B cell (primary cell): ENCODE measurements at regions not wholly inside any gene's neighbourhood (a gene's known extent, or its start where the extent isn't known, plus 50 kb on each side); places are given as distances from the start of the nearest gene placed in this dataset.

Experiments
- ATAC-seq: fragments of 200-7000 bp; cut with Tn5 transposase; one replicate; pipeline ENCODE4 v1.10.0; 2021; ENCODE audit warnings: low read depth, mild to moderate bottlenecking, moderate number of reproducible peaks, moderate library complexity
- CTCF ChIA-PET: fragments of 350-600 bp; sonication (Branson Sonifier 250); formaldehyde crosslinking; loops from one replicate; lab custom pipeline; 2021; ENCODE audit warnings: antibody characterized with exemption, inconsistent platforms; lab: Charles Lee
- POLR2A ChIA-PET: fragments of 350-600 bp; sonication (Branson Sonifier 250); formaldehyde crosslinking; loops from one replicate; lab custom pipeline; 2021; ENCODE audit warnings: antibody characterized with exemption; lab: Charles Lee
- DNase-seq: peaks from one replicate; pipeline ENCODE4 v3.0.0; 2013
- H2AFZ ChIP-seq: 2 replicates; pipeline ENCODE4 v1.6.1; 2012; ENCODE audit warnings: mild to moderate bottlenecking, low read depth, low read length; ENCODE audit not compliant: insufficient read depth, poor library complexity, severe bottlenecking
- H3K27ac ChIP-seq, 2 donors: 1 replicate in 1 of 2; 2 replicates in 1 of 2; pipeline ENCODE4 v1.5.1; 2012 to 2013; ENCODE audit warnings: low read length in 2 of 2, mild to moderate bottlenecking in 2 of 2, moderate library complexity in 1 of 2
- H3K27me3 ChIP-seq, 4 experiments: fragments of 200-600 bp in 1 of 4; sonication (generic) in 1 of 4; replicated peaks in 1 of 4; 1 replicate in 2 of 4; 2 replicates in 2 of 4; pipeline versions ENCODE4 v1.6.1 to v1.7.0; 2013 to 2016; ENCODE audit warnings: low read length in 3 of 4, mild to moderate bottlenecking in 2 of 4, mixed read lengths in 1 of 4, moderate library complexity in 1 of 4; ENCODE audit not compliant: insufficient read depth in 4 of 4, control insufficient read depth in 3 of 4; ENCODE audit errors: control extremely low read depth in 1 of 4
- H3K36me3 ChIP-seq, 2 experiments: replicated peaks in 1 of 2; 1 replicate in 1 of 2; 2 replicates in 1 of 2; pipeline versions ENCODE4 v1.6.1 to v1.7.1; 2013; ENCODE audit warnings: low read length in 1 of 2; ENCODE audit not compliant: insufficient read depth in 2 of 2, control insufficient read depth in 1 of 2; ENCODE audit errors: control extremely low read depth in 1 of 2, extremely low read depth in 1 of 2
- H3K4me1 ChIP-seq, 2 donors: fragments of 200-600 bp in 1 of 2; sonication (generic) in 1 of 2; 1 replicate in 1 of 2; 2 replicates in 1 of 2; pipeline versions ENCODE4 v1.5.1 to v1.6.1; 2013 to 2017; ENCODE audit warnings: low read length in 2 of 2; ENCODE audit not compliant: control insufficient read depth in 2 of 2, insufficient read depth in 2 of 2
- H3K4me2 ChIP-seq: replicated peaks from 2 replicates; pipeline ENCODE3; 2012; ENCODE audit warnings: mild to moderate bottlenecking, low read depth, low read length; ENCODE audit not compliant: poor library complexity, severe bottlenecking
- H3K4me3 ChIP-seq, 5 experiments: fragments of 200-600 bp in 1 of 5; sonication (generic) in 1 of 5; 1 replicate in 3 of 5; 2 replicates in 2 of 5; pipeline versions ENCODE4 v1.5.1 to v1.7.0; 2011 to 2016; ENCODE audit warnings: low read length in 4 of 5, mild to moderate bottlenecking in 4 of 5, low read depth in 2 of 5, control low read depth in 1 of 5, moderate library complexity in 1 of 5; ENCODE audit not compliant: insufficient read depth in 1 of 5; ENCODE audit errors: control extremely low read depth in 1 of 5, extremely low read depth in 1 of 5
- H3K79me2 ChIP-seq: fragments of 200-600 bp; sonication (generic); one replicate; pipeline ENCODE4 v1.6.0; 2016; ENCODE audit warnings: low read length; ENCODE audit not compliant: control insufficient read depth, insufficient read depth
- H3K9ac ChIP-seq: fragments of 200-600 bp; sonication (generic); 2 replicates; pipeline ENCODE4 v1.6.1; 2017; ENCODE audit warnings: mild to moderate bottlenecking, low read length, moderate library complexity
- H3K9me3 ChIP-seq, 3 donors: one replicate each; pipeline versions ENCODE4 v1.6.1 to v1.7.1; 2013; ENCODE audit warnings: low read length in 2 of 3; ENCODE audit not compliant: control insufficient read depth in 2 of 3, insufficient read depth in 1 of 3; ENCODE audit errors: control extremely low read depth in 1 of 3
- H4K20me1 ChIP-seq: 2 replicates; pipeline ENCODE4 v1.6.0; 2012; ENCODE audit warnings: mild to moderate bottlenecking, low read length; ENCODE audit not compliant: insufficient read depth, control insufficient read depth, poor library complexity, severe bottlenecking
- H3K27ac Mint-ChIP-seq: one replicate; pipeline ENCODE4 v1.8.0; 2021; ENCODE audit warnings: mixed read lengths
- H3K27me3 Mint-ChIP-seq: one replicate; pipeline ENCODE4 v1.8.0; 2021; ENCODE audit warnings: mixed read lengths
- H3K4me1 Mint-ChIP-seq: one replicate; pipeline ENCODE4 v1.8.0; 2021; ENCODE audit warnings: mixed read lengths
- H3K4me3 Mint-ChIP-seq: one replicate; pipeline ENCODE4 v1.8.0; 2021; ENCODE audit warnings: mixed read lengths
- H3K9me3 Mint-ChIP-seq: one replicate; pipeline ENCODE4 v1.8.0; 2022; ENCODE audit warnings: mixed read lengths; ENCODE audit not compliant: insufficient read depth
- CTCF ChIP-seq: fragments of 200-600 bp; IDR thresholded peaks from one replicate; pipeline ENCODE4 v1.8.0; 2022; ENCODE audit warnings: antibody characterized with exemption, mild to moderate bottlenecking
- EZH2 ChIP-seq: IDR thresholded peaks from 2 replicates; pipeline ENCODE4 v1.6.1; 2012; ENCODE audit warnings: borderline replicate concordance, low read depth, mild to moderate bottlenecking, moderate library complexity, low read length; ENCODE audit not compliant: insufficient read depth, poor library complexity, severe bottlenecking
- WGBS: methylation state at CpG from one replicate; pipeline ENCODE4 v1.1.5; 2013; ENCODE audit warnings: missing lambda C conversion rate; ENCODE audit not compliant: insufficient coverage; 5-methylcytosine and 5-hydroxymethylcytosine counted together
- intact Hi-C: fragments of 100-400 bp; cut with micrococcal nuclease; formaldehyde crosslinking; loops from one replicate; pipeline ENCODE4 v1.10.0; 2022

GRCh38 chr2:220070349-220070748, 442.9 kb downstream of the SLC4A3 start:
- H3K4me1 ChIP-seq: no peaks in the 10 kb centered on the region
- no peak overlapping the region for H2AFZ ChIP-seq
- peaks cover 2% of the 10 kb centered on the region for H3K9me3 Mint-ChIP-seq
- H3K27ac Mint-ChIP-seq: no peak overlapping the region
- H3K27me3 ChIP-seq: no peaks in the 10 kb centered on the region
- TF ChIP-seq EZH2 (no peak), CTCF (no peak)
- no CpG with 5 or more reads among the region's 1 CpG for WGBS
- ChIA-PET CTCF (no interaction called here), POLR2A (no interaction called here)
- H3K4me3 Mint-ChIP-seq: no peak overlapping the region
- H3K36me3 ChIP-seq: no peaks in the 10 kb centered on the region
- no peaks in the 10 kb centered on the region for H3K27me3 Mint-ChIP-seq
- no peaks in the 10 kb centered on the region for H3K79me2 ChIP-seq
- no peak overlapping the region for H3K9ac ChIP-seq
- no peak overlapping the region for H3K27ac ChIP-seq
- no peak overlapping the region for H3K4me2 ChIP-seq
- ATAC-seq: no peak
- no peak overlapping the region for H3K4me3 ChIP-seq
- H4K20me1 ChIP-seq: no peaks in the 10 kb centered on the region
- H3K4me1 Mint-ChIP-seq: no peaks in the 10 kb centered on the region
- no peaks in the 10 kb centered on the region for H3K9me3 ChIP-seq
- intact Hi-C loops: no loop called here
- no peak for DNase-seq

GRCh38 chr2:220071696-220072095, 444.3 kb downstream of the SLC4A3 start:
- no peak overlapping the region for H3K27ac Mint-ChIP-seq
- no peaks in the 10 kb centered on the region for H3K79me2 ChIP-seq
- ChIA-PET CTCF (no interaction called here), POLR2A (no interaction called here)
- peaks cover 2% of the 10 kb centered on the region for H3K9me3 Mint-ChIP-seq
- H2AFZ ChIP-seq: no peak overlapping the region
- intact Hi-C loops: no loop called here
- no peak overlapping the region for H3K9ac ChIP-seq
- H3K27me3 Mint-ChIP-seq: no peaks in the 10 kb centered on the region
- no peaks in the 10 kb centered on the region for H3K36me3 ChIP-seq
- H3K27me3 ChIP-seq: no peaks in the 10 kb centered on the region
- no peak overlapping the region for H3K4me3 ChIP-seq
- 91% methylated on average over 4 of the region's 5 CpGs for WGBS
- no peak overlapping the region for H3K4me3 Mint-ChIP-seq
- no peaks in the 10 kb centered on the region for H4K20me1 ChIP-seq
- no peak for ATAC-seq
- no peak overlapping the region for H3K27ac ChIP-seq
- no peak for TF ChIP-seq CTCF
- no peak for TF ChIP-seq EZH2
- no peaks in the 10 kb centered on the region for H3K4me1 ChIP-seq
- H3K4me1 Mint-ChIP-seq: no peaks in the 10 kb centered on the region
- H3K4me2 ChIP-seq: no peak overlapping the region
- DNase-seq: no peak
- H3K9me3 ChIP-seq: no peaks in the 10 kb centered on the region
